HG02623 (cell line): ENCODE measurements at regions not wholly inside any gene's neighbourhood (a gene's known extent, or its start where the extent isn't known, plus 50 kb on each side); places are given as distances from the start of the nearest gene placed in this dataset.

Experiments used
- ATAC-seq: cut with Tn5 transposase; IDR thresholded peaks from one replicate; pipeline ENCODE4 v1.9.1; 2021; ENCODE audit warnings: moderate library complexity; ENCODE audit not compliant: unreplicated experiment

- no peak for ATAC-seq
Observed at GRCh38 chr7:131098527-131098926, 229.1 kb upstream of the MKLN1 start.

GRCh38 chr7:131100357-131101054, 227.2 kb upstream of the MKLN1 start:
- no peak for ATAC-seq

GRCh38 chr7:131103997-131104396, 223.7 kb upstream of the MKLN1 start:
- ATAC-seq = no peak

GRCh38 chr7:131104596-131105293, 222.9 kb upstream of the MKLN1 start:
- no peak for ATAC-seq

- ATAC-seq = no peak
Observed at GRCh38 chr7:131105294-131105798, 222.3 kb upstream of the MKLN1 start.

- peak; percentile 32 for ATAC-seq
Observed at GRCh38 chr7:131105799-131106680, 221.6 kb upstream of the MKLN1 start.

GRCh38 chr7:131106681-131107336, 220.9 kb upstream of the MKLN1 start:
- no peak for ATAC-seq

- peak; percentile 41 for ATAC-seq
Observed at GRCh38 chr7:131107337-131108211, 220.1 kb upstream of the MKLN1 start.

- ATAC-seq = no peak
Observed at GRCh38 chr7:131108212-131108940, 219.3 kb upstream of the MKLN1 start.

- ATAC-seq = no peak
Observed at GRCh38 chr7:131109011-131109758, 218.5 kb upstream of the MKLN1 start.

GRCh38 chr7:131109759-131110296, 217.8 kb upstream of the MKLN1 start:
- ATAC-seq = peak; percentile 24

- ATAC-seq = no peak
Observed at GRCh38 chr7:131110297-131111080, 217.2 kb upstream of the MKLN1 start.

GRCh38 chr7:131111081-131111576, 216.5 kb upstream of the MKLN1 start:
- ATAC-seq = no peak

- ATAC-seq = no peak
Observed at GRCh38 chr7:131111792-131112191, 215.9 kb upstream of the MKLN1 start.

- ATAC-seq = no peak
Observed at GRCh38 chr7:131112431-131112830, 215.2 kb upstream of the MKLN1 start.

GRCh38 chr7:131115340-131115739, 212.3 kb upstream of the MKLN1 start:
- no peak for ATAC-seq

- no peak for ATAC-seq
Observed at GRCh38 chr7:131117439-131117838, 210.2 kb upstream of the MKLN1 start.
